ENCODE measurements at regions not wholly inside any gene's neighbourhood (a gene's known extent, or its start where the extent isn't known, plus 50 kb on each side); places are given as distances from the start of the nearest gene placed in this dataset.

DNA sequence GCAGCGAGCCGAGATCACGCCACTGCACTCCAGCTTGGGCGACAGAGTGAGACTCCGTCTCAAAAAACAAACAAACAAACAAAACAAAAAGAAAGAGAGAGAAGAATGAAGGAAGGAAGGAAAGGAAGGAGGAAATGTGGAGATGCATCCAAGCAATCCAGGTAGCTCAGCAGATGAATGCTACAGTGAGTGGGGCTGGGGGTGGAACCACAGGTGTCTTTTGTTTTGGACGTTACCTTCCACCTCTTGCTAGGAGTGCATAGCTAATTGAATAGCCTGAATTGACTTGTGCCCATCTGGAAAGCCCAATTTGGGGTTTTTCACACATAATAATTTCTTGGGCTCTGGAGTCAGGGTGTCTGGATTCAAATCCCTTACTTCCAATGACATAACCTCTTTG lies 66.0 kb upstream of the GTF3A start:
- ChIA-PET POLR2A (no interaction called here), CTCF (interaction anchor here (0.8 to 10.3 kb wide), 13 partner anchors 10 to 469 kb away, joined by 3 to 186 read pairs (median 4); no protein-coding TSS in a partner anchor), SMC1A (ENCODE audit: uncharacterized antibody, unreplicated experiment) (interaction anchor here (0.7 to 6.3 kb wide), 8 partner anchors 12 to 417 kb away, joined by 3 to 81 read pairs (median 4); no protein-coding TSS in a partner anchor), RAD21 (ENCODE audit: unreplicated experiment) (interaction anchor here (0.7 to 5.8 kb wide), 9 partner anchors 19 to 412 kb away, joined by 3 to 54 read pairs (median 5); no protein-coding TSS in a partner anchor)
- DNase-seq (ENCODE audit: low read depth, low spot score) (no peak), FAIRE-seq (no peak), ATAC-seq (no peak)
- Histone ChIP-seq H3K27me3 (replicated peaks in 1 of 2; ENCODE audit: control insufficient read depth in 2 of 2, insufficient read depth in 2 of 2, low read length in 1 of 2) (peaks cover 3% of the 10 kb centered on the region in 2 experiments; a peak in 1 of 4 replicates), H3K36me3 (ENCODE audit: control insufficient read depth in 2 of 2, insufficient read depth in 2 of 2, low read length in 1 of 2) (no peaks in the 10 kb centered on the region), H3K9me3 (replicated peaks; ENCODE audit: control insufficient read depth, insufficient read depth, low read length) (no peaks in the 10 kb centered on the region), H4K20me1 (ENCODE audit: control insufficient read depth, insufficient read depth) (no peaks in the 10 kb centered on the region), H3K79me2 (ENCODE audit: control insufficient read depth, insufficient read depth, low read length) (no peaks in the 10 kb centered on the region), H3K27ac (ENCODE audit: control insufficient read depth, insufficient read depth) (no peak overlapping the region), H3K4me1 (ENCODE audit: control insufficient read depth, insufficient read depth, low read length) (peaks cover 7% of the 10 kb centered on the region), H3K4me2 (ENCODE audit: control insufficient read depth, insufficient read depth) (no peak overlapping the region), H2AFZ (ENCODE audit: control insufficient read depth, low read depth, low read length) (no peak overlapping the region), H3K4me3 (no peak overlapping the region), H3K9ac (ENCODE audit: control insufficient read depth, insufficient read depth, low read length) (no peak overlapping the region)
- in situ Hi-C loops (cut with MboI) (loop anchor here (5.0 kb wide), 1 partner anchor 371 kb away; no protein-coding TSS in a partner anchor), intact Hi-C loops (cut with micrococcal nuclease; ENCODE audit: unreplicated experiment) (loop anchor here (2.0 to 10.0 kb wide), 2 partner anchors 74 to 194 kb away; no protein-coding TSS in a partner anchor)
- 72% methylated on average over 6 of the region's 6 CpGs for WGBS (ENCODE audit: insufficient coverage, insufficient replicate concordance, low lambda C conversion rate, missing lambda C conversion rate)
- BruUV-seq (replicated peaks), result no TSS peak
- TF ChIP-seq, protein P1, sequence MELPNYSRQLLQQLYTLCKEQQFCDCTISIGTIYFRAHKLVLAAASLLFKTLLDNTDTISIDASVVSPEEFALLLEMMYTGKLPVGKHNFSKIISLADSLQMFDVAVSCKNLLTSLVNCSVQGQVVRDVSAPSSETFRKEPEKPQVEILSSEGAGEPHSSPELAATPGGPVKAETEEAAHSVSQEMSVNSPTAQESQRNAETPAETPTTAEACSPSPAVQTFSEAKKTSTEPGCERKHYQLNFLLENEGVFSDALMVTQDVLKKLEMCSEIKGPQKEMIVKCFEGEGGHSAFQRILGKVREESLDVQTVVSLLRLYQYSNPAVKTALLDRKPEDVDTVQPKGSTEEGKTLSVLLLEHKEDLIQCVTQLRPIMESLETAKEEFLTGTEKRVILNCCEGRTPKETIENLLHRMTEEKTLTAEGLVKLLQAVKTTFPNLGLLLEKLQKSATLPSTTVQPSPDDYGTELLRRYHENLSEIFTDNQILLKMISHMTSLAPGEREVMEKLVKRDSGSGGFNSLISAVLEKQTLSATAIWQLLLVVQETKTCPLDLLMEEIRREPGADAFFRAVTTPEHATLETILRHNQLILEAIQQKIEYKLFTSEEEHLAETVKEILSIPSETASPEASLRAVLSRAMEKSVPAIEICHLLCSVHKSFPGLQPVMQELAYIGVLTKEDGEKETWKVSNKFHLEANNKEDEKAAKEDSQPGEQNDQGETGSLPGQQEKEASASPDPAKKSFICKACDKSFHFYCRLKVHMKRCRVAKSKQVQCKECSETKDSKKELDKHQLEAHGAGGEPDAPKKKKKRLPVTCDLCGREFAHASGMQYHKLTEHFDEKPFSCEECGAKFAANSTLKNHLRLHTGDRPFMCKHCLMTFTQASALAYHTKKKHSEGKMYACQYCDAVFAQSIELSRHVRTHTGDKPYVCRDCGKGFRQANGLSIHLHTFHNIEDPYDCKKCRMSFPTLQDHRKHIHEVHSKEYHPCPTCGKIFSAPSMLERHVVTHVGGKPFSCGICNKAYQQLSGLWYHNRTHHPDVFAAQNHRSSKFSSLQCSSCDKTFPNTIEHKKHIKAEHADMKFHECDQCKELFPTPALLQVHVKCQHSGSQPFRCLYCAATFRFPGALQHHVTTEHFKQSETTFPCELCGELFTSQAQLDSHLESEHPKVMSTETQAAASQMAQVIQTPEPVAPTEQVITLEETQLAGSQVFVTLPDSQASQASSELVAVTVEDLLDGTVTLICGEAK (IDR thresholded peaks at IDR 0.05; ENCODE audit: borderline replicate concordance), result no peak
- TF ChIP-seq BMI1 (IDR thresholded peaks at IDR 0.05; ENCODE audit: borderline replicate concordance) (no peak), CUX1 (IDR thresholded peaks at IDR 0.05; ENCODE audit: insufficient replicate concordance, low read depth, low read length) (no peak), ETV6 (conservative IDR thresholded peaks at IDR 0.05 in 1 of 2, IDR thresholded peaks at IDR 0.05 in 1 of 2; ENCODE audit: borderline replicate concordance in 1 of 2, low read depth in 1 of 2) (no peak), POLR2AphosphoS2 (IDR thresholded peaks at IDR 0.05; ENCODE audit: low read depth, low read length) (no peak), BRCA1 (IDR thresholded peaks at IDR 0.05; ENCODE audit: low read depth, low read length) (no peak), ZNF207 (IDR thresholded peaks at IDR 0.05; ENCODE audit: borderline replicate concordance) (no peak), TCF12 (IDR thresholded peaks at IDR 0.05; ENCODE audit: low read depth, low read length) (no peak), PAX8 (IDR thresholded peaks at IDR 0.05) (no peak), YY1 (IDR thresholded peaks at IDR 0.05; ENCODE audit: low read depth, low read length) (no peak), ZNF24 (IDR thresholded peaks at IDR 0.05) (no peak), PML (IDR thresholded peaks at IDR 0.05; ENCODE audit: low read length) (no peak), RELB (IDR thresholded peaks at IDR 0.05; ENCODE audit: low read depth) (no peak), CBFB (IDR thresholded peaks at IDR 0.05; ENCODE audit: low read depth) (no peak)
